ENCODE measurements at regions not wholly inside any gene's neighbourhood (a gene's known extent, or its start where the extent isn't known, plus 50 kb on each side); places are given as distances from the start of the nearest gene placed in this dataset.

GRCh38 chrX:39020051-39020669 lies 218.9 kb downstream of the MID1IP1 start:
- ATAC-seq (ENCODE audit: low read depth) (no peak), DNase-seq (no peak)
- H3K9me3 Mint-ChIP-seq: no peaks in the 10 kb centered on the region
- no peak overlapping the region for H3K27ac Mint-ChIP-seq
- no peaks in the 10 kb centered on the region for H3K4me1 Mint-ChIP-seq
- H3K4me3 Mint-ChIP-seq: no peak overlapping the region
- H3K27me3 Mint-ChIP-seq: peaks cover 6% of the 10 kb centered on the region
- H3K36me3 Mint-ChIP-seq: no peaks in the 10 kb centered on the region
- POLR2A ChIA-PET: no interaction called here

GRCh38 chrX:39022106-39022505 lies 220.8 kb downstream of the MID1IP1 start:
- DNase-seq: no peak
- H3K4me3 Mint-ChIP-seq: no peak overlapping the region
- no peaks in the 10 kb centered on the region for H3K4me1 Mint-ChIP-seq
- H3K36me3 Mint-ChIP-seq: no peaks in the 10 kb centered on the region
- POLR2A ChIA-PET: no interaction called here
- ATAC-seq (ENCODE audit: low read depth): no peak
- peaks cover 6% of the 10 kb centered on the region for H3K27me3 Mint-ChIP-seq
- H3K27ac Mint-ChIP-seq: no peak overlapping the region
- H3K9me3 Mint-ChIP-seq: no peaks in the 10 kb centered on the region

DNA sequence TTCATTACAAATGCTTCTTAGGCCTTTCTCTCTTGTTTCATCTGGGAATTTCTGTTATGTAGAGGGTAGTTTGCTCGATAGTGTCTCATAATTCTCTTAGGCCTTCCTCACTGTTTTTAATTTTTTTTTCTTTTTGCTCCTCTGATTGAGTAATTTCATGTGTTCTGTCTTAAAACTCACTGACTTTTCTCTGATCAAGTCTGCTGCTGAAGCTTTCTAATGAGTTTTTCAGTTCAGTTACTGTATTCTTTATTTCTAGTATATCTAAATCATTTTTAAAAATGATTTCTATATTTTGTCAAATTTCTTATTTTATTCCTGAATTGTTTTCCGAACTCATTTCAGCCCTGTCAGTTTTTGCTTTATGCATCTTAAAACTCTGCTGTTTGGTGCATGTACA lies 228.0 kb downstream of the MID1IP1 start:
- Mint-ChIP-seq H3K27ac (no peak overlapping the region), H3K4me3 (no peak overlapping the region), H3K4me1 (no peaks in the 10 kb centered on the region), H3K9me3 (peaks cover 5% of the 10 kb centered on the region), H3K36me3 (peaks cover 3% of the 10 kb centered on the region), H3K27me3 (peaks cover 4% of the 10 kb centered on the region)
- no peak for DNase-seq
- ATAC-seq (ENCODE audit: low read depth): no peak
- POLR2A ChIA-PET: no interaction called here

DNA sequence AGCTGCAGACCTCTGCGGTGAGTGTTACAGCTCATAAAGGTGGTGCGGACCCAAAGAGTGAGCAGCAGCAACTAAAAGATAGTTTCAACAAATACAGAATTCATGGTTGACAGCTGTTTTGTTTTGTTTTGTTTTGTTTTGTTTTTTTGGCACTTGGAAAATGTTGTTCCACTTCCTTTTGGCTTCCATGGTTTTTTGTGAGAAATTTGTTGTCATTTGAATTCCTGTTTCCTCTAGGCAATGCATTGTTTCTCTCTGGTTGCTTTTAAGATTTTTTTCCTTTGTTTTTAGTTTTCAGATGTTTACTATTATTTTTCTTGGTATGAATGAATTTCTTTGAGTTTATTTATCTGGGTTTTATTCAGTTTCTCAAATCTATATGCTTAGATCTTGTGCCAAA lies 229.4 kb downstream of the MID1IP1 start:
- Mint-ChIP-seq H3K27me3 (no peaks in the 10 kb centered on the region), H3K36me3 (peaks cover 3% of the 10 kb centered on the region), H3K4me3 (no peak overlapping the region), H3K27ac (no peak overlapping the region), H3K4me1 (no peaks in the 10 kb centered on the region), H3K9me3 (peaks cover 5% of the 10 kb centered on the region)
- POLR2A ChIA-PET: no interaction called here
- ATAC-seq (ENCODE audit: low read depth): no peak
- DNase-seq: no peak

- Mint-ChIP-seq H3K9me3 (no peaks in the 10 kb centered on the region), H3K4me3 (no peak overlapping the region), H3K36me3 (no peaks in the 10 kb centered on the region), H3K27ac (no peak overlapping the region), H3K4me1 (no peaks in the 10 kb centered on the region), H3K27me3 (peaks cover 4% of the 10 kb centered on the region)
- DNase-seq (no peak), ATAC-seq (ENCODE audit: low read depth) (no peak)
- POLR2A ChIA-PET: no interaction called here
These were observed 238.6 kb downstream of the MID1IP1 start for GRCh38 chrX:39039890-39040289.

DNA sequence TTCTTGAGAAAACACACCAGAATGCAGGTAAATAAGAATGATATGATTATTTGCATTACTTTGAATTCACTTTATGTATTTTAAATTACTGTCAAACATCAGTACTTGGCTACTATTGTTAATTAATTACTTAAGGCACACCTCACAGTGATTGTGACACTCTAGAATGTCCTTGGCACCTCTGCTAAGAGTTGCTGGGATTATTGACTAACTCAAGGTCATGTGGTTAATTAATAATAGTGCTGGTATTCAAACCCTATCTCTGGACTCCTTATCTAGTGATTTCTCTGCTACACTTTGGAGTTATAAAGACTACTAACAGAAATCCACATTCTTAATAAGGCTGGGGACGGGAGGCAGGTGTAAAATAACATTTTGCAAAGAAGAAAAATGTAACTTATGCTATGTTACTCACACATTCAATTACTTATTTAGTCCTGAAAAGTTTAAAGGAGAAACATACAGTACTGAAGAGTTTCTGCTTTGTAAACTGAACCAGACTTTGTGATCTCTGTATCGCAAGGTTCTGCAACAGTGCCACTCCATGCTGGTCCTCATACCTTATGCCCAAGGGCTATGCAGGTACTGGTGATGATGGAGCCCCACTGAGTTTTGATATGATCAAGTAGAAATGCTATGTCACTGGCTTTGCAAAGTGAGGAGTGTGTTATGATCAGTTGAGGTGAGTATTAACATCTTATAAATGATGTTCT lies 242.7 kb downstream of the MID1IP1 start:
- no peaks in the 10 kb centered on the region for H3K36me3 Mint-ChIP-seq
- peaks cover 2% of the 10 kb centered on the region for H3K27me3 Mint-ChIP-seq
- H3K27ac Mint-ChIP-seq: no peak overlapping the region
- POLR2A ChIA-PET: no interaction called here
- H3K4me3 Mint-ChIP-seq: no peak overlapping the region
- no peak for ATAC-seq (ENCODE audit: low read depth)
- H3K9me3 Mint-ChIP-seq: no peaks in the 10 kb centered on the region
- H3K4me1 Mint-ChIP-seq: no peaks in the 10 kb centered on the region
- no peak for DNase-seq

GRCh38 chrX:39047174-39047573 lies 245.9 kb downstream of the MID1IP1 start:
- no peak for DNase-seq
- Mint-ChIP-seq H3K4me3 (no peak overlapping the region), H3K27me3 (no peaks in the 10 kb centered on the region), H3K27ac (no peak overlapping the region), H3K4me1 (no peaks in the 10 kb centered on the region), H3K9me3 (no peaks in the 10 kb centered on the region), H3K36me3 (no peaks in the 10 kb centered on the region)
- ATAC-seq (ENCODE audit: low read depth): no peak
- POLR2A ChIA-PET: no interaction called here

DNA sequence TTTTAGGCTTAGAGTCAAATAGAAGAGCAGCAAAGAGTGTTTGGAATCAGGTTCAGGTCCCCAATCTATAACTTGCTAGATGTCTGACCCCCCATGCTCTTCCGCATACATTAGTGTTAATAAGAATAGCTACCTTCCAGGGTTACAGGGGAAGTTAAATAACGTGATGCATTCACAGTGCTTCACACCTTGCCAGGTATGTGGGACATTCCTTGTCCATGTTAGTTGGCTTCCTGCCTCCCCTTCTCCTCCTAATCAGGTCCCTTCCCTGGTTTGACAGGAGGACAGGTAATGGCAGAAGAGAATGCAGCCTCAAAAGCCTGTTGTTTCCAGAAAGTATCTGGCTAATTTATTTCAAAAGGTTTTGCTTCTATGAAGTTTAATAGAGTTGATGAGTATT lies 248.7 kb downstream of the MID1IP1 start:
- POLR2A ChIA-PET: no interaction called here
- H3K4me1 Mint-ChIP-seq: no peaks in the 10 kb centered on the region
- no peaks in the 10 kb centered on the region for H3K27me3 Mint-ChIP-seq
- H3K27ac Mint-ChIP-seq: no peak overlapping the region
- ATAC-seq (ENCODE audit: low read depth) (no peak), DNase-seq (no peak)
- H3K9me3 Mint-ChIP-seq: no peaks in the 10 kb centered on the region
- no peaks in the 10 kb centered on the region for H3K36me3 Mint-ChIP-seq
- H3K4me3 Mint-ChIP-seq: no peak overlapping the region

GRCh38 chrX:39050427-39050826 lies 249.2 kb downstream of the MID1IP1 start:
- H3K36me3 Mint-ChIP-seq: no peaks in the 10 kb centered on the region
- no peaks in the 10 kb centered on the region for H3K27me3 Mint-ChIP-seq
- ATAC-seq (ENCODE audit: low read depth) (no peak), DNase-seq (no peak)
- POLR2A ChIA-PET: no interaction called here
- no peak overlapping the region for H3K27ac Mint-ChIP-seq
- H3K4me3 Mint-ChIP-seq: no peak overlapping the region
- H3K4me1 Mint-ChIP-seq: no peaks in the 10 kb centered on the region
- H3K9me3 Mint-ChIP-seq: no peaks in the 10 kb centered on the region

GRCh38 chrX:39052751-39053150 lies 251.5 kb downstream of the MID1IP1 start:
- H3K27me3 Mint-ChIP-seq: no peaks in the 10 kb centered on the region
- no peak overlapping the region for H3K4me3 Mint-ChIP-seq

GRCh38 chrX:39058724-39059123 lies 257.5 kb downstream of the MID1IP1 start:
- H3K36me3 Mint-ChIP-seq: no peaks in the 10 kb centered on the region
- no peak overlapping the region for H3K4me3 Mint-ChIP-seq
- H3K27ac Mint-ChIP-seq: no peak overlapping the region
- no peaks in the 10 kb centered on the region for H3K27me3 Mint-ChIP-seq
- H3K4me1 Mint-ChIP-seq: no peaks in the 10 kb centered on the region
- no peaks in the 10 kb centered on the region for H3K9me3 Mint-ChIP-seq
- DNase-seq: no peak
- POLR2A ChIA-PET: no interaction called here
- ATAC-seq (ENCODE audit: low read depth): no peak

More at GRCh38 chrX:39052751-39053150, 251.5 kb downstream of the MID1IP1 start:
- Mint-ChIP-seq H3K9me3 (no peaks in the 10 kb centered on the region), H3K4me1 (no peaks in the 10 kb centered on the region), H3K36me3 (no peaks in the 10 kb centered on the region), H3K27ac (no peak overlapping the region)
- POLR2A ChIA-PET: no interaction called here
- no peak for DNase-seq
- no peak for ATAC-seq (ENCODE audit: low read depth)

- DNase-seq (no peak), ATAC-seq (ENCODE audit: low read depth) (no peak)
- no peak overlapping the region for H3K27ac Mint-ChIP-seq
- H3K4me1 Mint-ChIP-seq: no peaks in the 10 kb centered on the region
- H3K27me3 Mint-ChIP-seq: no peaks in the 10 kb centered on the region
- H3K9me3 Mint-ChIP-seq: no peaks in the 10 kb centered on the region
- no peak overlapping the region for H3K4me3 Mint-ChIP-seq
- POLR2A ChIA-PET: no interaction called here
- H3K36me3 Mint-ChIP-seq: no peaks in the 10 kb centered on the region
These were observed 258.6 kb downstream of the MID1IP1 start for GRCh38 chrX:39059866-39060265.

GRCh38 chrX:39063037-39063436 lies 261.8 kb downstream of the MID1IP1 start:
- Mint-ChIP-seq H3K4me3 (no peak overlapping the region), H3K9me3 (no peaks in the 10 kb centered on the region), H3K27me3 (no peaks in the 10 kb centered on the region), H3K36me3 (no peaks in the 10 kb centered on the region), H3K27ac (no peak overlapping the region), H3K4me1 (no peaks in the 10 kb centered on the region)
- DNase-seq (no peak), ATAC-seq (ENCODE audit: low read depth) (no peak)
- POLR2A ChIA-PET: no interaction called here

DNA sequence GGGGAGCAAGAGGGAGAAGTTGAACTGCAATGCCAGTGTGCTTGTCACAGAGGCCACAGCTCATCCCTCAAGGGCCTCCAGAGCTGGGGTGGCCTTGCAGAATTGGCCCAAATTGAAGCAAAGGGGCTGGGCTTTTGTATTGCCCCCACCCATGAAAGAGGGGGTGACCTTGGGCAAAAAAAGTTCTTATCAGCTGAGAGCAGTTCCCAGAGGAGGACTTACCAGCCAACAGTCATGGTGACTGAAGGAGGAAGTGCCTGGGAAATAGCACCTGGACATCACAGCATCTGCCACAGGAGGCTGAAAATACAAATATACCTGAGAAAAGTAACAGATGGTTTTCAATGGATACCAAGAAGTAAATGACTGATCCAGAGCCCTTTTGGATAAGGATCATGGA lies 262.4 kb downstream of the MID1IP1 start:
- no peak for ATAC-seq (ENCODE audit: low read depth)
- peaks cover 2% of the 10 kb centered on the region for H3K9me3 Mint-ChIP-seq

More for the DNA sequence above, 262.4 kb downstream of the MID1IP1 start:
- H3K27me3 Mint-ChIP-seq: no peaks in the 10 kb centered on the region
- DNase-seq: no peak
- H3K27ac Mint-ChIP-seq: no peak overlapping the region
- no peaks in the 10 kb centered on the region for H3K36me3 Mint-ChIP-seq
- no peaks in the 10 kb centered on the region for H3K4me1 Mint-ChIP-seq
- POLR2A ChIA-PET: no interaction called here
- H3K4me3 Mint-ChIP-seq: no peak overlapping the region
